ENCODE measurements at regions not wholly inside any gene's neighbourhood (a gene's known extent, or its start where the extent isn't known, plus 50 kb on each side); places are given as distances from the start of the nearest gene placed in this dataset.

DNA sequence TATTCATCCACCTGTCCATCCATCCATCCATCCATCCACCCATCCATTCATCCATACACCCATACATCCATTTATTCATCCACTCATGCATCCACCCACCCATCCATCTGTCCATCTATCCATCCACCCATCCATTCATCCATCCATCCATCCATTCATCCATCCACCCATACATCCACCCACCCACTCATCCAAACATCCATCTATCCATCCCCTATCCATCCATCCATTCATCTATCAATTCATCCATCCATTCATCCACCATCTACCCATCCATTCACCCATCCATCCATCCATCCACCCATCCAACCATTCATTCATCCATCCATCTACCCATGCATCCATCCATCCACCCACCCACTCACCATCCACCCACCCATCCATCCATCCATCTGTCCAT, 142.6 kb upstream of the SFSWAP start:
- TF ChIP-seq, protein P1, sequence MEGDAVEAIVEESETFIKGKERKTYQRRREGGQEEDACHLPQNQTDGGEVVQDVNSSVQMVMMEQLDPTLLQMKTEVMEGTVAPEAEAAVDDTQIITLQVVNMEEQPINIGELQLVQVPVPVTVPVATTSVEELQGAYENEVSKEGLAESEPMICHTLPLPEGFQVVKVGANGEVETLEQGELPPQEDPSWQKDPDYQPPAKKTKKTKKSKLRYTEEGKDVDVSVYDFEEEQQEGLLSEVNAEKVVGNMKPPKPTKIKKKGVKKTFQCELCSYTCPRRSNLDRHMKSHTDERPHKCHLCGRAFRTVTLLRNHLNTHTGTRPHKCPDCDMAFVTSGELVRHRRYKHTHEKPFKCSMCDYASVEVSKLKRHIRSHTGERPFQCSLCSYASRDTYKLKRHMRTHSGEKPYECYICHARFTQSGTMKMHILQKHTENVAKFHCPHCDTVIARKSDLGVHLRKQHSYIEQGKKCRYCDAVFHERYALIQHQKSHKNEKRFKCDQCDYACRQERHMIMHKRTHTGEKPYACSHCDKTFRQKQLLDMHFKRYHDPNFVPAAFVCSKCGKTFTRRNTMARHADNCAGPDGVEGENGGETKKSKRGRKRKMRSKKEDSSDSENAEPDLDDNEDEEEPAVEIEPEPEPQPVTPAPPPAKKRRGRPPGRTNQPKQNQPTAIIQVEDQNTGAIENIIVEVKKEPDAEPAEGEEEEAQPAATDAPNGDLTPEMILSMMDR (IDR thresholded peaks at IDR 0.05; ENCODE audit: poor library complexity, severe bottlenecking) = no peak
- TF ChIP-seq, protein P2, sequence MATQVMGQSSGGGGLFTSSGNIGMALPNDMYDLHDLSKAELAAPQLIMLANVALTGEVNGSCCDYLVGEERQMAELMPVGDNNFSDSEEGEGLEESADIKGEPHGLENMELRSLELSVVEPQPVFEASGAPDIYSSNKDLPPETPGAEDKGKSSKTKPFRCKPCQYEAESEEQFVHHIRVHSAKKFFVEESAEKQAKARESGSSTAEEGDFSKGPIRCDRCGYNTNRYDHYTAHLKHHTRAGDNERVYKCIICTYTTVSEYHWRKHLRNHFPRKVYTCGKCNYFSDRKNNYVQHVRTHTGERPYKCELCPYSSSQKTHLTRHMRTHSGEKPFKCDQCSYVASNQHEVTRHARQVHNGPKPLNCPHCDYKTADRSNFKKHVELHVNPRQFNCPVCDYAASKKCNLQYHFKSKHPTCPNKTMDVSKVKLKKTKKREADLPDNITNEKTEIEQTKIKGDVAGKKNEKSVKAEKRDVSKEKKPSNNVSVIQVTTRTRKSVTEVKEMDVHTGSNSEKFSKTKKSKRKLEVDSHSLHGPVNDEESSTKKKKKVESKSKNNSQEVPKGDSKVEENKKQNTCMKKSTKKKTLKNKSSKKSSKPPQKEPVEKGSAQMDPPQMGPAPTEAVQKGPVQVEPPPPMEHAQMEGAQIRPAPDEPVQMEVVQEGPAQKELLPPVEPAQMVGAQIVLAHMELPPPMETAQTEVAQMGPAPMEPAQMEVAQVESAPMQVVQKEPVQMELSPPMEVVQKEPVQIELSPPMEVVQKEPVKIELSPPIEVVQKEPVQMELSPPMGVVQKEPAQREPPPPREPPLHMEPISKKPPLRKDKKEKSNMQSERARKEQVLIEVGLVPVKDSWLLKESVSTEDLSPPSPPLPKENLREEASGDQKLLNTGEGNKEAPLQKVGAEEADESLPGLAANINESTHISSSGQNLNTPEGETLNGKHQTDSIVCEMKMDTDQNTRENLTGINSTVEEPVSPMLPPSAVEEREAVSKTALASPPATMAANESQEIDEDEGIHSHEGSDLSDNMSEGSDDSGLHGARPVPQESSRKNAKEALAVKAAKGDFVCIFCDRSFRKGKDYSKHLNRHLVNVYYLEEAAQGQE (IDR thresholded peaks at IDR 0.05; ENCODE audit: borderline replicate concordance) = no peak
- TF ChIP-seq EZH2 (IDR thresholded peaks at IDR 0.05; ENCODE audit: borderline replicate concordance, insufficient read depth, low read length, poor library complexity, severe bottlenecking) (no peak), EP300 (conservative IDR thresholded peaks at IDR 0.05; ENCODE audit: poor library complexity, severe bottlenecking) (no peak), RAD21 (conservative IDR thresholded peaks at IDR 0.05) (no peak), SMC3 (conservative IDR thresholded peaks at IDR 0.05; ENCODE audit: poor library complexity) (no peak), POLR2AphosphoS5 (IDR thresholded peaks at IDR 0.05) (no peak)

All from neural cell (in vitro differentiated cells).